Kidney capillary endothelial cell (primary cell): ENCODE measurements at regions not wholly inside any gene's neighbourhood (a gene's known extent, or its start where the extent isn't known, plus 50 kb on each side); places are given as distances from the start of the nearest gene placed in this dataset.
"Not testable (repeated sequence)": the region's sequence is repeated elsewhere in the genome, so short reads cannot be mapped to it uniquely, and the experiment has no call there.

Experiments
- DNase-seq: peaks from one replicate; pipeline ENCODE4 v3.0.0-alpha.2; 2018; ENCODE audit warnings: low spot score

GRCh38 chr4:149039786-149040185 is 597.6 kb upstream of the NR3C2 start:
- DNase-seq, result not testable (repeated sequence)

GRCh38 chr4:149031399-149031798 is 589.2 kb upstream of the NR3C2 start:
- DNase-seq, result peak; percentile 41

- DNase-seq, result no peak
Measured at GRCh38 chr4:149029056-149029651, 586.9 kb upstream of the NR3C2 start.

- DNase-seq, result no peak
Measured at GRCh38 chr4:149026696-149027095, 584.5 kb upstream of the NR3C2 start.

GRCh38 chr4:149017002-149017734 is 575.0 kb upstream of the NR3C2 start:
- no peak for DNase-seq

- no peak for DNase-seq
Measured at GRCh38 chr4:149009223-149009622, 567.0 kb upstream of the NR3C2 start.

GRCh38 chr4:149008415-149009025 is 566.3 kb upstream of the NR3C2 start:
- DNase-seq, result no peak

GRCh38 chr4:149005191-149005590 is 563.0 kb upstream of the NR3C2 start:
- DNase-seq, result no peak

- no peak for DNase-seq
Measured at GRCh38 chr4:148999924-149000323, 557.7 kb upstream of the NR3C2 start.

GRCh38 chr4:148998719-148999118 is 556.5 kb upstream of the NR3C2 start:
- DNase-seq, result peak; percentile 12

GRCh38 chr4:148986951-148987350 is 544.7 kb upstream of the NR3C2 start:
- no peak for DNase-seq

GRCh38 chr4:148984951-148985350 is 542.7 kb upstream of the NR3C2 start:
- no peak for DNase-seq

GRCh38 chr4:148982200-148982599 is 540.0 kb upstream of the NR3C2 start:
- no peak for DNase-seq

- DNase-seq, result no peak
Measured at GRCh38 chr4:148980782-148981480, 538.7 kb upstream of the NR3C2 start.

GRCh38 chr4:148978301-148978700 is 536.1 kb upstream of the NR3C2 start:
- DNase-seq, result no peak

GRCh38 chr4:148975464-148975863 is 533.2 kb upstream of the NR3C2 start:
- DNase-seq, result no peak

GRCh38 chr4:148965080-148965479 is 522.9 kb upstream of the NR3C2 start:
- no peak for DNase-seq

- no peak for DNase-seq
Measured at GRCh38 chr4:148964456-148964855, 522.2 kb upstream of the NR3C2 start.

GRCh38 chr4:148962539-148963290 is 520.5 kb upstream of the NR3C2 start:
- no peak for DNase-seq

GRCh38 chr4:148961526-148961925 is 519.3 kb upstream of the NR3C2 start:
- no peak for DNase-seq

GRCh38 chr4:148958317-148958716 is 516.1 kb upstream of the NR3C2 start:
- DNase-seq, result no peak
